ENCODE measurements at regions not wholly inside any gene's neighbourhood (a gene's known extent, or its start where the extent isn't known, plus 50 kb on each side); places are given as distances from the start of the nearest gene placed in this dataset.
A peak's percentile ranks its signal among the peaks of the same experiment; 100 is the strongest.

DNA sequence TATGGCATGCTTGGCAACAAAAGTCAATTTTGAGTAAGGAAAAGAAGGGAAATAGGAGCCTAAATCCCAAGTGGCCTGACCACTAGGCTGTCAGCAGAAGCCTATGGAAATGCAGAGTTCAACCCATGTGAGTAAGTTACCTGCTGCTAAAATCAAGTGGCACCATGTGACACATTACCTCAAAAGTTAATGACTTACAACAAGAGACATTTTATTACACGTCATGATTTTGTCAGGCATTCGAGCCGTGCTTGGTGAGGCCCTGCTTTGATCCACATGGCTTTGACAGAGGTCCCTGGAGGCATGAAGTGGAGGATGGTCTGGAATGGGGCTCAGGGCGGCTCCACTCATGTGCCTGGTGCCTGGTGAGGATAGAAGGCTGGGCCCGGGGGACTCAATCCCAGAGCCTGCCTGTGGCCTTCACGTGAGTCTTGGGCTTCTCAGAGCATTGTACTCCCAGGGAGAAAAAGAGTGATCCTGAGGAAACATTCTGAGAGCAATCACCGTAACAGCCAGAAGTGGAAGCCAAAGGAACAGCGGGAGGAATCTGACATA lies 339.1 kb upstream of the B3GAT1 start:
- DNase-seq (no peak), ATAC-seq (no peak)

DNA sequence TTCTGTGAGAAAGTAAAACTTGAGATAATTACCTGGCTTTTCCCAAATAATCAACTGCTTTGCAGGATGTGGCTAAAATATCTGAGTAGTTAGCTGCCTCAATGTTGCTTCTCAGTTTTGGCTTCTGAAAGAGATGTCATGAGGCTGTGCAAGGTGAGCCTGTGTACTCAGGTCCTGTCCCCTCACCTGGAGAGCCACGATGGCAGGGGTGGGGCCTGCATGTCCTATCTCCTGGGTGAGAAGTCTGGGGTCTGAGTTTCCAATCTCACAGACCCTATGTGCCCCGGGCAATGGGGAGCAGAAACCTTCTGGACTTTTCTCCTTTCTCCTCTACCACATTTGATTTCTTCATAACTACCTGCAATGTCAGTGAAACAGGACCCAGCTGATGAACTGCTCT lies 338.6 kb upstream of the B3GAT1 start:
- ATAC-seq (no peak), DNase-seq (no peak)
- intact Hi-C loops (cut with DNase I, micrococcal nuclease), result no loop called here

More for the DNA sequence above, 339.1 kb upstream of the B3GAT1 start:
- intact Hi-C loops (cut with DNase I, micrococcal nuclease), result no loop called here

DNA sequence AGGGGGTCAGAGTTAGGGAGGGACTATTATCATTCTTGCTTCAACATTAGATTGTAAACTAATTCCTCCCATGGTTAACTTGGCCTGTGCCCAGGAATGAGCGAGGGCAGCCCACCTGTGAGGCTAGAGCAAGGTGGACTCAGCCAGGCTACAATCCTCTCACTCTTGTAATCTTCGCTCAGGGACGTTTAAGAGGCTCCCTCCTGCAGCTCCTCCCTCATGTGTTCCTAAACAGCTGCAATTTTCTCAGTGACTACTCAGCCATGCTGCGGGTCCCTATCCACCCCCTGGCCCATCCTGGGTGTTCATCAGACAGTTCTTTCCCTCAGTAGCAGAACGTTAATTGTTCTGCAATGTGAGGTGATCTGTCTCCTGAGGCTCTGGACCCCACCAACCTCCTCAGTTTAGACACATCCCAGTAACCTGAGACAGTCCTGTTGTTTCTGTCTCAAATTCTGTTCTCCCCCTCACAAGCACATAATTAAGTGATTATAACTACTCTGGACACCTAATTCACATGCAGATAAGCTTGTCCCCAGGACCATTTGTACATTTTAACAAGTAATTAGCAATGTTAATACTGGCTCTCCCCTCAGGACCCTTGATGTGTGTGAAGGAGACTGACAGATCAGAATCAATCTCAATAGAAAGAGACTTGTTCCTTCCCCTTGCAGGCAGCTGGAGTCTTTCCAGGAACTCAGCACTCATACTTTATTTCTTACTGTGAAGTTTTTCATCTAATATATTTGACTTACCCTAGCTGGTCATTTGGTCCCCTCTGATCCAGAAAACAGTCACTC lies 337.2 kb upstream of the B3GAT1 start:
- no peak for DNase-seq
- intact Hi-C loops (cut with DNase I, micrococcal nuclease), result no loop called here

GRCh38 chr11:134746609-134747008 lies 334.6 kb upstream of the B3GAT1 start:
- no peak for DNase-seq
- ATAC-seq, result no peak
- intact Hi-C loops (cut with DNase I, micrococcal nuclease), result no loop called here

More for the DNA sequence above, 337.2 kb upstream of the B3GAT1 start:
- no peak for ATAC-seq

DNA sequence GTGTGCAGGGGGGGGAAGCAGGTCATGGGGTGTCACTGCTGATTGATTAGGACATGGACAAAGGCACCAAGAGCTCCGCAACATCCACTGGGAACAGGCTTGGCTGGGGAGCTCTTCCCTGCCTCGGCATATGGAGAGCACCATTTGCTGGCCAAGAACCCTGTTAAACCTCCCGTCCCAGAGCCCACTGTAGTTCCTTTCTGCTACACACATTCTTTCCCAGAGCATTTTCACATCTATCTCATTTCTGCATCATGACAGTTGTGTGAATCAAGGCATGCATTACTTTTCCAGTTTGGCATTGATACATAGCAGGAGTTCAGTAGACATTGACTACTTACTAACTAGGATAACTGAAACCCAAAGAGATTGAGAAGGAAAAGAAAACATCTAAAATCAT lies 333.4 kb upstream of the B3GAT1 start:
- DNase-seq, result no peak
- no peak for ATAC-seq
- intact Hi-C loops (cut with DNase I, micrococcal nuclease), result no loop called here

DNA sequence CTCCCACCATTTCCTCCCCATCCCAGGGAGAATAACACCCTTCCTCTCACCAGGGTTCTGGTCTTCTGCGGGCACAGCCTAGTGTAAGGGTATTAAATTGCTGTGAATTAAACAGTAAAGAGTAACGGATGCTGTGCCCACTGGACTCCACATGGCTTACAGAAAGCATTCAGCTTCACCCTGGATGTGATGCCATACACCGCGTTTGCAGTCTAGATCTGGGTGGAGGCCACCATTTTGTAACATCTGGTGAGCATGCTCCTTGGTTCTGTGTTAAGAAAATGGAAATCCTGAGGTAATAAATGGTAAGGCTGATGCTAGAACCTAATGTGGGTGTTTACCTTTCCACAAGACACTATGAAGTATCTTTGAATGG lies 331.8 kb upstream of the B3GAT1 start:
- intact Hi-C loops (cut with DNase I, micrococcal nuclease), result no loop called here
- no peak for ATAC-seq
- no peak for DNase-seq

- DNase-seq (no peak), ATAC-seq (peak; percentile 36)
- intact Hi-C loops (cut with DNase I, micrococcal nuclease), result no loop called here
Measured at GRCh38 chr11:134742956-134743819, 331.1 kb upstream of the B3GAT1 start.

GRCh38 chr11:134742224-134742612 lies 330.2 kb upstream of the B3GAT1 start:
- ATAC-seq, result no peak
- intact Hi-C loops (cut with DNase I, micrococcal nuclease), result no loop called here
- no peak for DNase-seq

DNA sequence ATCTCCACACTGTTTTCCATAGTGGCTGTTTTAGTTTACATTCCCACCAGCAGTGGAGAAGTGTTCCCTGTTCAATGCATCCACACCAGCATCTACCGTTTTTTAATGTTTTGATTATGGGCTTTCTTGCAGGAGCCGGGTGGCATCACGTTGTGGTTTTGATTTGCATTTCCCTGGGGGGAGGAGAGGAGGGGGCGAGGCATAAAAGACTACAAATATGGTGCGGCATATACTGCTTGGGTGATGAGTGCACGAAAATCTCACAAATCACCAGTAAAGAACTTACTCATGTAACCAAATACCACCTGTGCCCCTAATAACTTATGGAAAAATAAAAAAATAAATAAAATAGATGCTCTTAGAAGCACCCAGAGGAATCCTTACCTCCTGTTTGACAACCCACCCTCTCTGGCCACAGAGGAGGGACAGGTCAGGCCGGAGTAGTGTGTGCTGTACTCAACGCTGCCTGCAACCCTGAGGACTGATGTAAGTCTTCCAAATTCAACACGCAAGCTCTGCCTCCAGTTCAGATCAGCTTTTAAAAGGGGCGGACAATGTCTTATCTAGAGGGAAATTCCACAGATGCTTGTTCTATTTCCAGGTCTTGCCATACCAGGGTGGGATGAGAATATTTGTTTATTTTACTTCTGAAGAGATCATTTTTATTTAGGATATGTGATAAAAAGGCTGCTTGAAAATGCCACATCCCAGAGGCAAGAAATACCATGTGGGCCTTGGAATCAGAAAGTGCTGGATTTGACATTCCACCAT lies 329.6 kb upstream of the B3GAT1 start:
- DNase-seq, result no peak
- intact Hi-C loops (cut with DNase I, micrococcal nuclease), result no loop called here
- no peak for ATAC-seq

- ATAC-seq (peak; percentile 90), DNase-seq (peak in 1 of 2 donors; percentile 14)
- intact Hi-C loops (cut with DNase I, micrococcal nuclease), result no loop called here
Measured at GRCh38 chr11:134740590-134741261, 328.7 kb upstream of the B3GAT1 start.

- DNase-seq (no peak), ATAC-seq (no peak)
- intact Hi-C loops (cut with DNase I, micrococcal nuclease), result no loop called here
Measured at GRCh38 chr11:134739136-134739535, 327.1 kb upstream of the B3GAT1 start.

DNA sequence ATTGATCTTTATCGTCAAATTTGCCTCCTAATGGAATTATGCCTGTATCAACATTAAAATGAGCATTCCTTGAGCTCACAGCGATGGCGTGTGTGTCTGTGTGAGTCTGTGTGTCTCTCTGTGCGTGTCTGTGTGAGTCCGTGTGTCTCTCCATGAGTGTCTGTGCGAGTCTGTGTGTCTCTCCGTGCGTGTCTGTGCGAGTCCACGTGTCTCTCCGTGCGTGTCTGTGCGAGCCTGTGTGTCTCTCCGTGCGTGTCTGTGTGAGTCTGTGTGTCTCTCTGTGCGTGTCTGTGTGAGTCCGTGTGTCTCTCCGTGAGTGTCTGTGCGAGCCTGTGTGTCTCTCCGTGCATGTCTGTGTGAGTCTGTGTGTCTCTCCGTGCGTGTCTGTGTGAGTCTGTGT lies 326.5 kb upstream of the B3GAT1 start:
- ATAC-seq, result no peak
- DNase-seq, result no peak
- intact Hi-C loops (cut with DNase I, micrococcal nuclease), result no loop called here

- DNase-seq (no peak), ATAC-seq (no peak)
- intact Hi-C loops (cut with DNase I, micrococcal nuclease), result no loop called here
Measured at GRCh38 chr11:134737563-134738510, 325.8 kb upstream of the B3GAT1 start.

DNA sequence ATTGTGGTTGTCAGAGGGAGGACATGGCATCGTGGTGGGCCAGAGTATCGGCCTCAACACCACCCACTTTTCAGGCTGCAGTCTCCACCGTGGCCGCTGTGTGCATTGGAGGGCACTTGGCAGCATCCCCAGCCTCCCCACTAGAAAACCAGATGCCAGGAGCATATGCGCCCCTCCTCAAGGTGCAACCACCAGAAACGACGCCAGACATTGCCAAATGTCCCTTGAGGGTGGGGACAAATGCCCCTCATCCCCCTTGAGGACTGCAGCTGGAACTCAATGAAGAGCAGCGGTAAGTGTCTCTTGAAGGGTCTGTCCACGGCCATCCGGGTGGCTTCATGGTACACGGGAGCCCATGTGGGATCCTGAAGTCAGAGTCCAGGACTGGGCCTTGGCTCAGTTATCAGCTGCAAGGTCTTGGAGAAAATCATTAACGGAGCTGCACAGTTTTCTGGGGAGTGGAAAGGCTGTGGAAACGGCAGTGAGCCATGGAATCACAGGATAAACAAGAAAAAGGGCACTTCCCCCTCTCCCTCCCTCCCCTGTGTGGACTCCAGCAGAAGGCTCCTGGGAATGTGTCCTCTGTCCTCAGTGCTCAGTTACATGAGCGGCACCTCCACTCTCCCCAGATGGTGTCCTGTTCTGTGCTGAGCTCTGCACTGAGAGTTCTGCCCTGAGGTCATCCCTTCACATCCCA lies 324.4 kb upstream of the B3GAT1 start:
- intact Hi-C loops (cut with DNase I, micrococcal nuclease), result no loop called here
- ATAC-seq (no peak), DNase-seq (no peak)

GRCh38 chr11:134734894-134735293 lies 322.9 kb upstream of the B3GAT1 start:
- intact Hi-C loops (cut with DNase I, micrococcal nuclease), result no loop called here
- DNase-seq (no peak), ATAC-seq (no peak)

DNA sequence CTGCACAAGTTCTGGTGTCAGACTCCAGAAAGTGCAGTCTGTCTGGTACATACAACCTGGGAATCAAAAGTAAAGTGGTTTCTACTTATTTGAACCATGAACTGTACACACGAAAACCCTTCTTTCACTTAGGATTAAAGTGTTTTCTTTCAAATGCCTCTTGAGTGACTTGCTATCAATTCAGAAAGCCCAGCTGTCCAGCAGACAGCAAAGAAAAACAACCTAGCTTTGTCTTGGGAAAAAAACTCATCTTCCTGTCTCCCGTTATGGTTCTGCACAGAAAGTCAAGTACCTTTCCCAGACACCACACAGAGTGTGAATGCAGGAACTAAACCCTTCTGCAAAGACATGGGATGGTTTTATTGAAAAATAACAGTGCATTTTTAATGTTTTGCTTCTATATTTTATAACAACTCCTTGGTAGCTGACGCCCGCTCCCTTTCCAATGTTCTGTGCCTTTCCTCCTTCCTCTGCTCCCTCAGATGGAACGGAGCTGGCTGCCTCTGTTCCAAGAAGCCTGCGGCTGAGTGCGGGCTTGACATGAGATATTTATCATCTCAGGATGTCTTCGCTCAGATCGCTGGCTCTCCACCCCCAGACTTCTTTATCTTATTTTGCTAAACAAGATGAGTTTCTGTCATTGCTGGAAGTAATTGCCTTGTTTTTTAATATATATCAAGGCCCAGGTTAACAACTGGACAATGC lies 322.3 kb upstream of the B3GAT1 start:
- intact Hi-C loops (cut with DNase I, micrococcal nuclease), result no loop called here
- DNase-seq, result no peak
- no peak for ATAC-seq

GRCh38 chr11:134733646-134734045 lies 321.6 kb upstream of the B3GAT1 start:
- no peak for ATAC-seq
- intact Hi-C loops (cut with DNase I, micrococcal nuclease), result no loop called here

More at GRCh38 chr11:134733646-134734045, 321.6 kb upstream of the B3GAT1 start:
- no peak for DNase-seq
